ENCODE measurements at regions not wholly inside any gene's neighbourhood (a gene's known extent, or its start where the extent isn't known, plus 50 kb on each side); places are given as distances from the start of the nearest gene placed in this dataset.

GRCh38 chr13:50071379-50071778, 56.1 kb downstream of the KCNRG start:
- in situ Hi-C loops (cut with MboI; ENCODE audit: low sequenced_read_pairs): no loop called here

GRCh38 chr13:50072676-50073075, 57.4 kb downstream of the KCNRG start:
- in situ Hi-C loops (cut with MboI; ENCODE audit: low sequenced_read_pairs): no loop called here

- in situ Hi-C loops (cut with MboI; ENCODE audit: low sequenced_read_pairs): no loop called here
Observed at GRCh38 chr13:50073340-50073739, 58.1 kb downstream of the KCNRG start.

- in situ Hi-C loops (cut with MboI; ENCODE audit: low sequenced_read_pairs): no loop called here
Observed at GRCh38 chr13:50074843-50075242, 59.6 kb downstream of the KCNRG start.

DNA sequence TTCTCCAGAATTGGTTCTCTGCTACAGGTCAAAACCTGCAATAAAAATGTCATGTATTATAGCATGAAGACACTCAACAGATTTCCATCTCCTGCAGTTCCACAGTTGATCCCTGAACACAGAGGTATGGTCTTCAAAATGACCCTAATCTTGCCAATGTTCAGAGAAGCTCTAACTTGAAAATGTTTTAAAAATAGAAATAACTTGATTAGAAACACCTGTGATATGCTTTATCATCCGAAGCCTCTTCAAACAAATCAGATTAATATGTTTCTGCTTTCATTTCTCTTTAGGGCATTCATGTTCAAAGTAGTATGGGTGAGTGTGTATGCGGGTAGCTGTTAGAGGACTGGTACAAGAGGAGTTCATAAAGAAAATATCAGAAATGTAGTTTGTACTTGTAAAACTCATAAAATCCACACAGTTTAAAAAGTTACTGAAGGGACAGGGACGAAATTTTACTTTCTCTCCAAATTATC, 60.4 kb downstream of the KCNRG start:
- in situ Hi-C loops (cut with MboI; ENCODE audit: low sequenced_read_pairs): no loop called here

GRCh38 chr13:50077431-50077830, 62.2 kb downstream of the KCNRG start:
- in situ Hi-C loops (cut with MboI; ENCODE audit: low sequenced_read_pairs): no loop called here

DNA sequence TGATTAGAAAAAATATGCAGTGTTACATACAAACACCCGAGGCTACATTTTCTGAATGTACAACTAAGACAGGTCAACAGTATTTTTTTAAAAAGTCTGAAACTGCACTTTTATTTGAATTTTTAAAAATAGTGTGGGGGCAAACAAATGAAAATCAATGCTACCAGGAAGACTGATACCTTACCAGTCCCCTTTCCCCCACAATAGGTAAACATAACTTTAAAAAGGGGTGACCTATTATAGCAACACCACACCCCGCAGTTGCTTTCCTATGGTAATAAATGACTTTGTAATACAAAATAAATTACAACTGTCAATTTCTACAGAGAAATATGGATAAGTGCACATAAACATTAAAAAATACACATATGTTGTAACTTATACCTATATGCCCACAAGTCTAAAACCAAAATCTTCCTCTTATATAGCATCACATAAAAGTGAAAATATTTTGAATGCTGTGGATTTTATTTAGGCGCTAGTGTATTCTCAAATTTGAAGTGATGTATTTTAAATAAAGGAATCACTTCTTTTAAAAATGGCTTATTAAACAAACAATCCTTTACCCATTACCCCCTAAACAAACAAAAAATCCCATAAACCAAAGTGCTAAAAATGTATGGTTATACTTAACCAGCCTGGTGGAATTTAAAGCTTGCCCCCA, 63.1 kb downstream of the KCNRG start:
- in situ Hi-C loops (cut with MboI; ENCODE audit: low sequenced_read_pairs): no loop called here

GRCh38 chr13:50078895-50079654, 63.8 kb downstream of the KCNRG start:
- in situ Hi-C loops (cut with MboI; ENCODE audit: low sequenced_read_pairs): no loop called here

DNA sequence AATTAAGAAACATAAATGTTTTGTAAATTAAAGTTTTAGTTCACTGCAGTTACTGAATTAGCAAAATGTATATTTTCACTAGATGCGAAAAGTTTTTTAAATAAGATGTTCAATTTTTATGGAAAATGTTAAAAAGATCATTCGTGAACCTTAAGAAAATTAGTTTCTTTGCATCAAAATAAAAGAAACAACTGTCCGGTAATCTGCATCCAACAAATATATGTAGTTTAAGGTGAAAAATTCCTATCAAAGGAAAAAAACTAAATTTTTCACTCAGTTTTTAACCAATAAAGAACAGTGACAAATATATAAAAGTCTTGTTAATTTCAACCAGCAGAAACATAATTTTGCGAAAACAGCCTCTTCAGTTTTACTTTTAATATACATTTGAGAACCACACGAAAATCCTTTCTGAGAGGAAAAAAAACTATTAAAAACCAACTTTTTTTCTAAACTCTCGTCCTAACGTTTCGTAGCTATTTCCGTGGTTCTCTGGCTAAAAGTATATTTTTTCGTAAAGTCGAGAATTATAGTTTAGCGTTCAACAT, 64.5 kb downstream of the KCNRG start:
- in situ Hi-C loops (cut with MboI; ENCODE audit: low sequenced_read_pairs): no loop called here

GRCh38 chr13:50080203-50080910, 65.1 kb downstream of the KCNRG start:
- in situ Hi-C loops (cut with MboI; ENCODE audit: low sequenced_read_pairs): no loop called here

- in situ Hi-C loops (cut with MboI; ENCODE audit: low sequenced_read_pairs): no loop called here
Observed at GRCh38 chr13:50080911-50081678, 65.9 kb downstream of the KCNRG start.

DNA sequence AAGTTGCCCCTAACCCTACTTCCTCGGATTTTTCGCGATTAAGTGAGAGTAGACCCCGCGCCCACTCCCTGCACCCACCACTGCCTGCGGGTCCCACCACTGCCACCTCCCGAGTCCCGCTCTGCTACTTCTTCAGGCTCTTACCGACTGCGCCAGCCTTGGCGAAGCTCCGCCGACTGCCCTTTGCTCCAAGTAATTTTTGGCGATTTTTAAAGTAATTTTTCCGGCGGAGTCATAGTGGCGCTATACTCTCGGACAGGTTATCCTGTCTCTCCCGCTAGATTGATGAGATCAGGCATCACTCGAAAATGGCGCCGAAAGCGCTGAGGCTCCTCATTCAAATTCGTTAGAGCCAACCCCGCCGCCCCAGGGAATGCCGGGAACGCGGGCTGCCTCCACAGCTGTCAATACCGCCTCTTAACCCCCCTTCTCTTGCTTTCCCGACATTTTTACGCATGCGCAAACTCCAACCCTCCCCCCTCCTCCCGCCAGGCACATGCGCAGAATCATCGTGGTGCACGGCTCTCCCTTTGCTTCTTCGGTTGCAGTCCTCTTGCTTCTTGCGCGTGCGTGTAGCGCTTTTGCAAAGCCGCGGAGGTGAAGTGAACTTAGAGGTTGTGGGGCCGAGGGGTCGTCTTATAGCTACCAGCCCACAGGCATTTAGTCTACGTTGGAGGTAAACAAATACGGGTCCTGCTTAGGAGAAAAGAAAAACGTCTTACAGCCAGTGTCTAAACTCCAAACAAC, 66.6 kb downstream of the KCNRG start:
- in situ Hi-C loops (cut with MboI; ENCODE audit: low sequenced_read_pairs): no loop called here

- in situ Hi-C loops (cut with MboI; ENCODE audit: low sequenced_read_pairs): no loop called here
Observed at GRCh38 chr13:50082426-50083281, 67.4 kb downstream of the KCNRG start.

DNA sequence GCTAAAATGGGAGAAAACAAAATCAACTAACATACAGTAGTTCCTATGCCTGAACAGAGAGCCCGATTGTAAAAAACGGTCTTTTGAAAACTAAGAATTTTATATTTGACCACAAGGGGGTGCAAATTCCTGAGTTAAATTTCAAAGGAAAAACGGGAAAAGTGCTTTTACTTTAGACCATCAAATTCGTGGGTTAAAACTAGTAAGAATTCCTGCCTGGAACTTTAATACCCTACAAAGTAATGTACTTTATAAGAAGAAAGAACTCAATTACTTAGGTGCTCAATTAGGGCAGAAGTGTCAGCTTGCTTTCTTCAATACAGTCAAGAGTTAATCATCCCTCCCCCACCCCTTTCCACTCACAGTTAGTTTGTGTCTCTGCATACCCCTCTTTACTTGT, 69.8 kb downstream of the KCNRG start:
- in situ Hi-C loops (cut with MboI; ENCODE audit: low sequenced_read_pairs): no loop called here

GRCh38 chr13:50089633-50090032, 74.4 kb downstream of the KCNRG start:
- in situ Hi-C loops (cut with MboI; ENCODE audit: low sequenced_read_pairs): no loop called here

DNA sequence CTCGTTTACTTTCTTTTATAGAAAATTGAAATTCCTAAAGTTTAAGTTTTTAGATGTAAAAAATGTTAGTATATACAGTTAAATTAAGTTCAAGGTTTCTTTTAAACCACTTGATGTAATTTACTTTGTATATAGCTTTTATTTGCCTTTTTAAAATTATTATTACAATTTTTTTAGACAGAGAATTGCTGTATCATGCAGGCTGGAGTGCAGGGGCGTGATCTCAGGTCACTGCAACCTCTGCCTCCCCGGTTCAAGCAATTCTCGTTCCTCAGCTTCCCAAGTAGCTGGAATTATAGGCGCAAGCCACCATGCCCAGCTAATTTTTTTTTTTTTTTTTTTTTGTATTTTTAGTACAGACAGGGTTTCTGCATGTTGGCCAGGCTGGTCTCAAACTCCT, 75.0 kb downstream of the KCNRG start:
- in situ Hi-C loops (cut with MboI; ENCODE audit: low sequenced_read_pairs): no loop called here

DNA sequence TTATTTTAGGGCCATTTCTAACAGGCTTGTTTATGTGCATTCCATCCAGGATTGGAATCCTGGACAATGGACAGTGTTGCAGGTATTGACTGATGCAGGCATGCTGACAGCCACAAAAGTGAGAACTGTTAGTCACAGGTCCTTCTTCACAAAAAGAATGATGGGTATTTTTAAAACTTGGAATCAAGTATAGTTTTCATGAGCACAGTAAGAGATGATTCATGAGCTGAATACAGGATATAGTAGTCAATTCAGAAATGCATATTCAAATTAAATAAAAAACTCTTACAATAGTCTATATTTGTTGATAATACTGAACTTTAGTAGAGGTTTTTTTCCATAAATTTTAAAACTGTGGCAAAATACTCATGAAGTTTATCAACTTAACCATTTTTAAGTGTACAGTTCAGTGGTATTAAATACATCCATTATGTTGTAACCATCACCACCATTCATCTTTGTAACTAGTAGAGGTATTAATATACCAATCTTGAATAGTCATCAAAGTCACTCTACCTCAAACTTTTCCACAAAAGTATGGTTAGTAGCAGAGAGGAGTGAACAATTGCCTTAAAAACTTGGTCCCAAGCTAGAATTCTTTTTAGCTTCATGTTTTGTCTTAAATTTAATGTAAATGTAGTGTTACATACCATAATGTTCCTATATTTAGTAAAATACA, 79.5 kb downstream of the KCNRG start:
- in situ Hi-C loops (cut with MboI; ENCODE audit: low sequenced_read_pairs): no loop called here

DNA sequence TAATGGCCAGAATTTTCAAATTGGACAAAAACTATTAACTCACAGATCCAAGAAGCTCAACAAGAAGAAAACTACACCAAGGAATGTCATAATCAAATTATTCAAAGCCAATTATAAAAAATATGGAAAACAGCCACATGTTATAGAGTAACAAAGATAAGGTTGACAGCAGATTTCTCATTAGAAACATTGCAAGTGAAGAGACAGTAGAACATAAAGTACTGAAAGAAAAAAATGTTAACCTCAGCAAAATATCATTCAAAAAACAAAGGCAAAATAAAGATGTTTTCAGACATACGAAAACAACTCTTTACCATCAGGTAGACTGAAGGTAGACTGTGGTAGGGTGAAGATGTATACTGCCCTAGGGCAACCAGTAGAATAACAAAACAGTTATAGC, 83.4 kb downstream of the KCNRG start:
- in situ Hi-C loops (cut with MboI; ENCODE audit: low sequenced_read_pairs): no loop called here

DNA sequence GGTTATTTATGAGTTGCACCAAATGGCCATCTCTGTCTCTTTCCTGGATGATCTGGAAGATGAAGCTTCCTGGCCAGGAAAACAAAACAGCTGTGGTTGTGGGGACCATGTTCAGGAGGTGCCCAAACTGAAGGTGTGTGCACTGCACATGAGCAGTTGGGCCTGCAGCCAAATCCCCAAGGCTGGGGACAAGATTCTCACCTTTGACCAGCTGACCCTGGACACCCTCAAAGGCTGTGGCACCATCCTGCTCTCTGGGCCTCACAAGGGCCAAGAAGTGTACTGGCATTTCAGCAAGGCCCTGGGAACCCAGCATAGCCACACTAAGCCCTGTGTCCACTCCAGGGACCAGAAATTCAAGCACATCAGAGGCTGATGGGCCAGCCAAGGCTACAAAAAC, 84.2 kb downstream of the KCNRG start:
- in situ Hi-C loops (cut with MboI; ENCODE audit: low sequenced_read_pairs): no loop called here

All from HL-60/S4 (cell line).